Aorta (tissue), 5 donors: ENCODE measurements at regions not wholly inside any gene's neighbourhood (a gene's known extent, or its start where the extent isn't known, plus 50 kb on each side); places are given as distances from the start of the nearest gene placed in this dataset.

Experiments
- ATAC-seq: fragments of 200-7000 bp; cut with Tn5 transposase; one replicate; pipeline ENCODE4 v1.9.1; 2022; ENCODE audit warnings: moderate library complexity; ENCODE audit not compliant: low FRiP score
- DNase-seq, 2 donors: peaks; one replicate each; pipeline ENCODE4 v3.0.0-alpha.2; 2020
- H3K27ac ChIP-seq, 2 donors: one replicate each; pipeline ENCODE4 v1.5.1; 2013; ENCODE audit warnings: low read length in 2 of 2, mild to moderate bottlenecking in 2 of 2, moderate library complexity in 2 of 2, control low read depth in 1 of 2, inconsistent platforms in 1 of 2, low read depth in 1 of 2
- H3K27me3 ChIP-seq, 2 donors: one replicate each; pipeline ENCODE4 v1.6.1; 2013; ENCODE audit warnings: control low read depth in 1 of 2, low read length in 1 of 2, mild to moderate bottlenecking in 1 of 2, moderate library complexity in 1 of 2; ENCODE audit not compliant: insufficient read depth in 2 of 2, control insufficient read depth in 1 of 2
- H3K36me3 ChIP-seq, 2 donors: one replicate each; pipeline ENCODE4 v1.6.1; 2013; ENCODE audit warnings: control low read depth in 1 of 2, low read length in 1 of 2, mild to moderate bottlenecking in 1 of 2; ENCODE audit not compliant: insufficient read depth in 2 of 2, control insufficient read depth in 1 of 2
- H3K4me1 ChIP-seq, 2 donors: one replicate each; pipeline ENCODE4 v1.6.1; 2013; ENCODE audit warnings: low read length in 2 of 2, control low read depth in 1 of 2, mild to moderate bottlenecking in 1 of 2, moderate library complexity in 1 of 2; ENCODE audit not compliant: insufficient read depth in 2 of 2, control insufficient read depth in 1 of 2
- H3K4me3 ChIP-seq, 2 donors: one replicate each; pipeline ENCODE4 v1.5.1; 2013; ENCODE audit warnings: low read length in 2 of 2, control low read depth in 1 of 2, mild to moderate bottlenecking in 1 of 2
- H3K9me3 ChIP-seq: one replicate; pipeline ENCODE4 v1.6.1; 2013; ENCODE audit warnings: mild to moderate bottlenecking, low read length; ENCODE audit not compliant: control insufficient read depth
- WGBS, 2 donors: extraction: QIAGEN DNeasy Blood & Tissue Kit; methylation state at CpG; one replicate each; pipeline ENCODE4 v1.1.7; 2013; 5-methylcytosine and 5-hydroxymethylcytosine counted together
- intact Hi-C, 2 donors: fragments of 100-400 bp; cut with DNase I; formaldehyde crosslinking; loops; one replicate each; pipeline versions ENCODE4 v1.14.2 to v1.15.0; 2022
- donor health status: healthy with polysubstance abuse.
- donor health status: Bipolar disorder and iron deficiency.
- donor health status: DM: no; HTN: no; CAD: no.
- donor health status: DM: no; HTN: no; CAD: no.
- donor health status: DM: yes; HTN: yes; CAD: no.

DNA sequence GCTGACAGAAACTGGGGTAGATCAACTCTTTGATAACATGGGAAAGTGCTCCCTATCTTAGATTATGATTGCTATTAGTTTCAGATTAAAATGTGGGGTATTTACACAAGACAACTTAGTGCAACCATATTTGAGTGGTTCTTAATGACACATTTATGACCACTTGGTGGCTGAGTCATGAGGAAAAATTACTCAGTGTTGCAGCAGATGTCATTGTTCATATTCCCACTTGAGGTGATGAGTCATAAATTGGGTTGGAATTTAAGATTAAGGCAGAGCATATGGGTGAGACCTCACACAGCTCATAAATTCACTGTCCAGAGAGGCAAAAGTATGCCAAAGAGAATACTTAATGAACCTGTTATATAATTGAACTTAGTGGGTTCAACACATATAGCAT lies 408.3 kb downstream of the DMRT2 start:
- intact Hi-C loops, result no loop called here
- no peak for DNase-seq
- peaks cover 1% of the 10 kb centered on the region for H3K9me3 ChIP-seq
- H3K27ac ChIP-seq, result no peak overlapping the region
- H3K36me3 ChIP-seq, result no peaks in the 10 kb centered on the region
- no peak overlapping the region for H3K4me3 ChIP-seq
- peaks cover 0 to 2% of the 10 kb centered on the region in 2 donors for H3K27me3 ChIP-seq
- ATAC-seq, result peak; percentile 12
- H3K4me1 ChIP-seq, result no peaks in the 10 kb centered on the region

- 55 to 59% methylated on average over 7 of the region's 7 CpGs for WGBS, 2 donors
- intact Hi-C loops, result no loop called here
- H3K27ac ChIP-seq, result no peak overlapping the region
- ATAC-seq (no peak), DNase-seq (no peak)
- H3K4me1 ChIP-seq, result no peaks in the 10 kb centered on the region
- no peaks in the 10 kb centered on the region for H3K36me3 ChIP-seq
- peaks cover 0 to 2% of the 10 kb centered on the region in 2 donors for H3K27me3 ChIP-seq
- H3K9me3 ChIP-seq, result peaks cover 1% of the 10 kb centered on the region
- no peak overlapping the region for H3K4me3 ChIP-seq
These were observed 410.1 kb downstream of the DMRT2 start for GRCh38 chr9:1460143-1460769.

DNA sequence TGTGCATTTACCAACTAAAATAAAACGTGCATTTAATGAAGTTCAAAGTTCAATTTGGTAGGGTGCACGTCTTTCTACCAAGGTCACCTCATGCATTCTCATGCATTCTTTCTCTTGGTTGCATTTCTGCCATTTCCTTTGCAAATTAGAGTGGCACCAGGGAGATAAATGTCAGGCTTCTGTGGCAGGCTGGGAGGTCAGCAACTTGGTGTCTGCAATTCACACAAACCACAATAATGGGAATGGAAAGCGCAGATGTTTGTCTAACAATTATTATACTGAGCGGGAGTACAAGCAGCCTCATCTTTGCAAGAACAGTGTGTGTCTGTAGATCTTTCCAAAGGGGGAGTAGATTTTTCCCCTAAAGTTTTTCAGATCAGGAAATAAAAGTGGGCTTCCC lies 411.7 kb downstream of the DMRT2 start:
- intact Hi-C loops, result no loop called here

DNA sequence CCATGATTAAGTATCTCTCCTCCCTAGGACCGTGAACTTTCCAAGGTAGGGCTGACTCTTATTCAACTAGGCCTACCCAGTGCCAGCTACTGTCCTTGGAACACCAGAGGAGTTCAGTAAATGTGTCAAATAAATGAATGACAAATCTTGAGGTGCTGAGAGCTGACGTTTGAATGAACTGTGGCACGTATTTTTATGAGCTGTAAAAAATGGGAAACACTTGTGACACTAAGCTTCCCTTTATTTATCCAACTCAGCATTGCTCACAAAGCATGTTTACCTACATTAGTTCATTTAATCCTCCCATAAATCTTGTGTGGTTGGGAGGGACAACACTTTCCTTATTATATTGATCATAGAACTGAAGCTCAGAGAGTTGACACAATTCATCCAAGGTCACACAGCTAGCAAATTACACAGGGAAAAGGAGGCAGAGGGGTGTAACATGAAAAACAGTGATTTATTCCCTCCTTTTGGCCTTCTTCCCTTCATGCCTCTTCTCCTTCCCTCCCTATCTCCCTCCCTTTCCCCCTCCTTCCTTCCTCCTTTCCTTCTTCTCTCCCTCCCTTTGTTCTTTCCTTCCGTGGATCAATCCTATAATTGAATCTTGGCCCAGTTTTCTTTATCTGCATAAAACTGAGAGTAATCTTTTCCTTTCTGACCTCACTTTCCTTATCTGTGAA lies 412.6 kb downstream of the DMRT2 start:
- no peak for ATAC-seq
- H3K4me3 ChIP-seq, result no peak overlapping the region
- intact Hi-C loops, result no loop called here
- H3K27ac ChIP-seq, result no peak overlapping the region
- no peaks in the 10 kb centered on the region for H3K27me3 ChIP-seq
- H3K4me1 ChIP-seq, result no peaks in the 10 kb centered on the region
- no peaks in the 10 kb centered on the region for H3K9me3 ChIP-seq
- DNase-seq, result no peak
- WGBS, 2 donors, result 60 to 68% methylated on average over 4 of the region's 4 CpGs
- no peaks in the 10 kb centered on the region for H3K36me3 ChIP-seq

More for the DNA sequence above, 411.7 kb downstream of the DMRT2 start:
- Histone ChIP-seq H3K27me3 (no peaks in the 10 kb centered on the region), H3K9me3 (no peaks in the 10 kb centered on the region), H3K4me3 (no peak overlapping the region), H3K27ac (no peak overlapping the region), H3K36me3 (no peaks in the 10 kb centered on the region), H3K4me1 (no peaks in the 10 kb centered on the region)
- ATAC-seq, result no peak
- 67 to 70% methylated on average over 4 of the region's 4 CpGs for WGBS, 2 donors
- no peak for DNase-seq

- no peaks in the 10 kb centered on the region for H3K27me3 ChIP-seq
- no peak overlapping the region for H3K27ac ChIP-seq
- H3K4me3 ChIP-seq, result no peak overlapping the region
- no peak for ATAC-seq
- DNase-seq, result no peak
- intact Hi-C loops, result no loop called here
- no peaks in the 10 kb centered on the region for H3K36me3 ChIP-seq
- WGBS, 2 donors, result 70 to 78% methylated on average over 1 of the region's 1 CpG
- no peaks in the 10 kb centered on the region for H3K4me1 ChIP-seq
- H3K9me3 ChIP-seq, result no peaks in the 10 kb centered on the region
These were observed 419.8 kb downstream of the DMRT2 start for GRCh38 chr9:1469996-1470395.

GRCh38 chr9:1473956-1474634 lies 423.9 kb downstream of the DMRT2 start:
- WGBS, 2 donors, result 48 to 50% methylated on average over 3 of the region's 3 CpGs

GRCh38 chr9:1474671-1475070 lies 424.5 kb downstream of the DMRT2 start:
- Histone ChIP-seq H3K27ac (no peak overlapping the region), H3K9me3 (no peaks in the 10 kb centered on the region), H3K4me1 (no peaks in the 10 kb centered on the region), H3K4me3 (no peak overlapping the region), H3K27me3 (no peaks in the 10 kb centered on the region), H3K36me3 (no peaks in the 10 kb centered on the region)
- WGBS, 2 donors, result 3 to 8% methylated on average over 1 of the region's 1 CpG
- intact Hi-C loops, result no loop called here
- DNase-seq (no peak), ATAC-seq (no peak)

More at GRCh38 chr9:1473956-1474634, 423.9 kb downstream of the DMRT2 start:
- ATAC-seq (no peak), DNase-seq (no peak)
- intact Hi-C loops, result no loop called here
- no peaks in the 10 kb centered on the region for H3K36me3 ChIP-seq
- no peak overlapping the region for H3K4me3 ChIP-seq
- no peaks in the 10 kb centered on the region for H3K27me3 ChIP-seq
- no peaks in the 10 kb centered on the region for H3K9me3 ChIP-seq
- H3K27ac ChIP-seq, result no peak overlapping the region
- H3K4me1 ChIP-seq, result no peaks in the 10 kb centered on the region

- H3K4me1 ChIP-seq, result no peaks in the 10 kb centered on the region
- DNase-seq (no peak), ATAC-seq (peak; percentile 33)
- H3K27me3 ChIP-seq, result no peaks in the 10 kb centered on the region
- H3K36me3 ChIP-seq, result no peaks in the 10 kb centered on the region
- H3K4me3 ChIP-seq, result no peak overlapping the region
- intact Hi-C loops, result no loop called here
- 47 to 52% methylated on average over 8 of the region's 8 CpGs for WGBS, 2 donors
- H3K27ac ChIP-seq, result no peak overlapping the region
- peaks cover 3% of the 10 kb centered on the region for H3K9me3 ChIP-seq
These were observed 440.4 kb downstream of the DMRT2 start for GRCh38 chr9:1490341-1491232.
